ENCODE measurements at regions not wholly inside any gene's neighbourhood (a gene's known extent, or its start where the extent isn't known, plus 50 kb on each side); places are given as distances from the start of the nearest gene placed in this dataset.

DNA sequence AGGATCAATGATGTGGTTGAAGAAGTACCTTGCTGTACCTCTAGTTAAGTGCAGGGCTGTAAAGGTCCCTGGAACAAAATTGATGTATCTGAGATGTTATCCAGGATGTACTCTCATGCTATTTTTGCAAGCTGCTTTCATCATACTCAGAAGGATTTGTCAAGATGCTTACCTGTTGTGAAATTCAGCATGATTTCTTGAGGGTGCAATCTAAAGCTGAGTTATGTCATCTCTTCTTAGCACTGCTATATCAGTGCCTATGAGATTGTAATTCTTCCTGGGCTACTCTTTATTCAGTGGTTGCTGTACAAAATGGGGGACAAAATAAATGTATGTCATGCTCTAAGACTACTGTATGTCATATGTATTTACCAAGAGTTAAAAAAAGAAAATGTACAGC, 340.7 kb upstream of the LMO3 start:
- TF ChIP-seq, protein P1, sequence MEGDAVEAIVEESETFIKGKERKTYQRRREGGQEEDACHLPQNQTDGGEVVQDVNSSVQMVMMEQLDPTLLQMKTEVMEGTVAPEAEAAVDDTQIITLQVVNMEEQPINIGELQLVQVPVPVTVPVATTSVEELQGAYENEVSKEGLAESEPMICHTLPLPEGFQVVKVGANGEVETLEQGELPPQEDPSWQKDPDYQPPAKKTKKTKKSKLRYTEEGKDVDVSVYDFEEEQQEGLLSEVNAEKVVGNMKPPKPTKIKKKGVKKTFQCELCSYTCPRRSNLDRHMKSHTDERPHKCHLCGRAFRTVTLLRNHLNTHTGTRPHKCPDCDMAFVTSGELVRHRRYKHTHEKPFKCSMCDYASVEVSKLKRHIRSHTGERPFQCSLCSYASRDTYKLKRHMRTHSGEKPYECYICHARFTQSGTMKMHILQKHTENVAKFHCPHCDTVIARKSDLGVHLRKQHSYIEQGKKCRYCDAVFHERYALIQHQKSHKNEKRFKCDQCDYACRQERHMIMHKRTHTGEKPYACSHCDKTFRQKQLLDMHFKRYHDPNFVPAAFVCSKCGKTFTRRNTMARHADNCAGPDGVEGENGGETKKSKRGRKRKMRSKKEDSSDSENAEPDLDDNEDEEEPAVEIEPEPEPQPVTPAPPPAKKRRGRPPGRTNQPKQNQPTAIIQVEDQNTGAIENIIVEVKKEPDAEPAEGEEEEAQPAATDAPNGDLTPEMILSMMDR (IDR thresholded peaks at IDR 0.05): no peak

DNA sequence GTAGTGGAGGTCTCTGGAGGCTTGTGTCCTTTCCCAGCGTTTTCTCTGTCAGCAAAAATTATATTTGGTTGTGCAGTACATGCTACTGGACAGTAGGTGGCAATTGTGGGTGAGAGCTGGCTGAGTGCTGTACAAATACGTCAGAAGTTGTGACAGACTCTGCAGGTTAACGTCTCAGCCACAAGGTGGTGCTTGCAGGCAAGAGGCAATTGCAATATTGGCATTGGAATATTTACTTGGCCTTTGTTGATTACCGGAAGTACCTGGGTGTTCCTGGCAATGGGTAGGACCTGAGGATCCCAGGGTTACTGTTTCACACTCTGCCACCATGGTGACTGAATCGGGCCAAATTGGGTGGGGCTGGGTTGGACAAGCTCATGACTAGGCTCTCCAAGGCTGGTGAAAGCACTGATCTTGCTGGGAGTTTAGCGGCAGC, 333.9 kb upstream of the LMO3 start:
- TF ChIP-seq, protein P1 (IDR thresholded peaks at IDR 0.05): peak; percentile 99

DNA sequence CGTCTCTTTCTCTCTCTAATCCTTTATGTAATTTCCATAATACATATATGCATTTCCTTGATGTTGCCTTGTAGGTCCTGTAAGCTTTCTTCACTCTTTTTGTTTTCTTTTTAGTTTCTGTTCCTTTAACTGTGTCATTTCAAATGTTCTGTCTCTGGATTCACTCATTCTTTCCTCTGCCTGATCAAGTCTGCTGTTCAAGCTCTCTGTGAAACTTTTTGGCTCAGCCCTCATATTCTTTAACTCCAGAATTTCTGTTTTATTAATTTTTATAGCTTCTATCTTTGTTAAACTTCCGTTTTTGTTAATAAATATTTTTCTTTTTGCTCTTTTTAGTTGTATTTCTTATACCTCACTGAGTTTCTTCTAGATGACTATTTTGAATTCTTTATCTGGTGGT, 321.3 kb upstream of the LMO3 start:
- TF ChIP-seq, protein P1 (IDR thresholded peaks at IDR 0.05): no peak

DNA sequence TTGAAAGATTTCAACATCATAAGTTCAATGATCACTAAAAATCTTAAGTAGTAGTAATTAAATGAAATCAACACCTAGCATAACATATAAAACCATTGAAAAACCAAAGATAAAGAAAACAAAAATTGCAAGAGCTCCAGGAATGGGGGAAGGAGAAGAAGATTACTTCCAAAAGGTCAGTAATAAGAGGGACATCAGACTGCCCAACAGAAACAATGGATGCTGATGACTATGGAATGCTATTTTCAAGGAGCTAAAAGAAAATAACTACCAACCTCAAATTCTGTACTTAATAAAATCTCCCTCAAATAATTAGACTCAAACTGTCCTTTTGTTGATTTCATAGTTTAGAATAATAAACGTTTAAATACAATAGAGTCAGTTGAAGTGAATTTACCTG, 314.5 kb upstream of the LMO3 start:
- TF ChIP-seq, protein P1 (IDR thresholded peaks at IDR 0.05): no peak

DNA sequence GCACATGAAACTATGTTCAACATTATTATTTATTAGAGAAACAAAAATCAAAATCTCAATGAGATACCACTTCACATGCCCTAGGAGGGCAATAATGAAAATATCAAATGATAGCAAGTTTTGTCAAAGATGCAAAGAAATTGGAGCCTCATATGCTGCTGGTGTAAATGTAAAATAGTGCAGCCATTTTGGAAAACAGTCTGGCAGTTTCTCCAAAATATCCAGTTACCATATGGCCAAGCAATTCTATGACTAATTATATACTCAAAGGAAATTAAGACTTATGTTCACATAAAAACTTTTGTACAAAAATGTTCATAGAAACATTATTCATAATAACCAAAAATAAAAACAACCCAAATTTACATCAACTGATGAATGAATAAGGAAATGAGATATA, 313.6 kb upstream of the LMO3 start:
- TF ChIP-seq, protein P1 (IDR thresholded peaks at IDR 0.05): no peak

DNA sequence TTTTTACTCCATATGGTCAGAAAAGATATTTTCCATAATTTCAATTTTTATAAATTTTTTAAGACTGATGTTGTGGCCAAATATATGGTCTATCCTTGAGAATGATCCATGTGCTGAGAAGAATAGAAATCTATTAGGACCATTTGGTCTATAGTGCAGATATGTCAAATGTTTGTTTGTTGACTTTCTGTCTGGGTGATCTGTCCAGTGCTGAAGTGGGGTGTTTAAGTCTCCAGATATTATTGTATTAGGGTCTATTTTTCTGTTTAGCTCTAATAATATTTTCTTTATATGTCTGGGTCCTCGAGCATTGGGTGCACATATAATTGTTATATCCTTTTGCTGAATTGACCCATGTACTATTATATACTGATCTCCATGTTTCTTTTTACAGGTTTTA, 308.9 kb upstream of the LMO3 start:
- TF ChIP-seq, protein P1 (IDR thresholded peaks at IDR 0.05): no peak

DNA sequence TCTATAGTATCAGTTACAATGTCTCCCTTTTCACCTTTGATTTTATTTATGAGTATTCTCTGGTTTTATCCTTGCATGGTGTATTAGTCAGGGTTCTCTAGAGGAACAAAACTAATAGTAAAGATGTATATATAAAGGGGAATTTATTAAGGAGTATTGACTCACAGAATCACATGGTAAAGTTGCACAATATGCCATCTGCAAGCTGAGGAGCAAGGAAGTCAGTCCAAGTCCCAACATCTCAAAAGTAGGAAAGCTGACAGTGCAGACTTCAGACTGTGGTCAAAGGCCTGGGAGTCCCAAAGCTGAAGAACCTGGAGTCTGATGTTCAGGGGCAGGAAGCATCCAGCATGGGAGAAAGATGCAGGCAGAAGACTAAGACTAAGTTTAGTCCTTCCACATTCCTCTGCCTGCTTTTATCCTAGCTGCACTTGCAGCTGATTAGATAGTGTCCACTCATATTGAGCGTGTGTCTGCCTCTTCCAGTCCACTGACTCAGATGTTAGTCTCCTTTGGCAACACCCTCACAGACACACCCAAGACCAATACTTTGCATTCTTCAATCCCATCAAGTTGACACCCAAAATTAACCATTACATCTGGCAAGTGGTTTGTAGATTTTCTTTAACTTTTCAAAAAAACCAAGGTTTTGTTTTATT, 308.0 kb upstream of the LMO3 start:
- TF ChIP-seq, protein P1 (IDR thresholded peaks at IDR 0.05): no peak

DNA sequence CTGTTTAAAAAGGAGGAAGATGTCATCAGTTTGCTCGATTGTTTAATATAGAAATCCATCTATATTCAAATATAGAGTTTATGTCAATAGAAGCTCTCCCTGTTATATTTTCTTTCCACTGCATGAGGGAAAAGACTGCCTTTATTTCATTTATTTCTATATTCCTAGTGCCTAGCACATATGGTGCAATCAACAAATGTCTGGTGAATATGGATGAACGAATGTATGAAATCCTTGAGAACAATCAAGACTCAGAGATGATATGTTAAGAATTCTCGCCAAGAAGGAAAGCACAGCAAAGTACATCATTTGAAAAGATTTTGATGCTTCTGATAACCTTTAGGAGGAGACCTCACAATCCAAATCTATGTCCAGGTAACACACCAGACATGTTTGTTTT, 296.0 kb upstream of the LMO3 start:
- TF ChIP-seq, protein P1 (IDR thresholded peaks at IDR 0.05): no peak

Data from LNCAP (cell line).